ENCODE measurements at regions not wholly inside any gene's neighbourhood (a gene's known extent, or its start where the extent isn't known, plus 50 kb on each side); places are given as distances from the start of the nearest gene placed in this dataset.

DNA sequence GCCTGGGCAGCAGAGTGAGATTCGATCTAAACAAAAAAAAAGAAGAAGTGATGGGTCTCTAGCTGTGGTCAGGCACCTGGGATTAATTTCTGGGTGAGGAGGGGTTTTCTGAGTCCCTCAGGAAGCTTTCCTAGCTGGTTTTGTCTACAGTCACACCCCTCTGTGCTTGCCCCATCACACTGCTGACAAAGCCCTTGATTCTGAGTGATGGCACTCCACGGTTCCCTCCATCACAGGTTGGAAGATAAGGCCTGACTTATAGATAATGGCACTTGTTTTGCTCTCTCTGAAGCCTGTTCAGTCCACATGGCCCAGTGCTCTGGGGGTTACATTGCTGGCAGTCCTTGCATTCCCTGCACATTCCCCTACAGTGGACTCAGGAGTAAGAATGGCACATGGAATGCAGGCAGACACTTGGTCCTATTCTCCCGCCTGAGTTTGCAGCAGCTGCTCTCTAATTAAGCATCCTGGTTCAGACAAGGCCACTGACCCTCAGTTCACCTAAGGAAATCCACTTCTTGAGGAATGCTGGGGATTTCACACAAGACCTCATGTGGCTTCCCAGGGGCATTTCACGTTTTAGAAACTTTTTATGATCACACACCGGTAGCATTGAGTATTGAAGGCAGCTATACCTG lies 81.0 kb upstream of the NMNAT3 start:
- H3K36me3 ChIP-seq, result no peaks in the 10 kb centered on the region
- no peak for DNase-seq (ENCODE audit: low spot score in 2 of 2)
- no peak for TF ChIP-seq EP300 (IDR thresholded peaks at IDR 0.05)

DNA sequence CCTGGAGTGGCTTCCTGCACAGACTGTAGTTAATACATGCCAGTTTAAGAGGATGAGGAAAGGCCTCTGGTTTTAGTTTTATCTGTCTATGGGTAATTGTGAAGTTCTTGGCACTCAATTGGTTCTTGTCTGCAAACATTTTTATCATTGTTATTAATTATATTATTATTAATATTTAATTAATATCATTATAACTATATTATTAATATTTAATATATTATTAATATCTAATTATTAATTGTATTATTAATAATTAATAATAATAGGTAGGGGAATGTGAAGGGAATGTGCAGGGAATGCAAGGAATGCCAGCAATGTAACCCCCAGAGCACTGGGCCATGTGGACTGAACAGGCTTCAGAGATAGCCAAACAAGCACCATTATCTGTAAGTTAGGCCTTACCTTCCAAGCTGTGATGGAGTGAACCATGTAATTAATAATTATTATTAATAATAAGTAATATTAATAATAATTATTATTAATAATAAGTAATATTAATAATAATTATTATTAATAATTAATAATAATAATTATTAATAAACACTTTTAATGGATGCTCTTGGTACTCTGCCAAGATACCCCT lies 79.8 kb upstream of the NMNAT3 start:
- Histone ChIP-seq H3K4me3 (no peak overlapping the region), H3K4me1 (peaks cover 0 to 4% (median 0%) of the 10 kb centered on the region in 4 donors), H3K9me3 (peaks cover 0 to 7% (median 0%) of the 10 kb centered on the region in 4 donors), H3K27me3 (no peaks in the 10 kb centered on the region), H3K36me3 (no peaks in the 10 kb centered on the region), H3K27ac (no peak overlapping the region)
- TF ChIP-seq, protein P1, sequence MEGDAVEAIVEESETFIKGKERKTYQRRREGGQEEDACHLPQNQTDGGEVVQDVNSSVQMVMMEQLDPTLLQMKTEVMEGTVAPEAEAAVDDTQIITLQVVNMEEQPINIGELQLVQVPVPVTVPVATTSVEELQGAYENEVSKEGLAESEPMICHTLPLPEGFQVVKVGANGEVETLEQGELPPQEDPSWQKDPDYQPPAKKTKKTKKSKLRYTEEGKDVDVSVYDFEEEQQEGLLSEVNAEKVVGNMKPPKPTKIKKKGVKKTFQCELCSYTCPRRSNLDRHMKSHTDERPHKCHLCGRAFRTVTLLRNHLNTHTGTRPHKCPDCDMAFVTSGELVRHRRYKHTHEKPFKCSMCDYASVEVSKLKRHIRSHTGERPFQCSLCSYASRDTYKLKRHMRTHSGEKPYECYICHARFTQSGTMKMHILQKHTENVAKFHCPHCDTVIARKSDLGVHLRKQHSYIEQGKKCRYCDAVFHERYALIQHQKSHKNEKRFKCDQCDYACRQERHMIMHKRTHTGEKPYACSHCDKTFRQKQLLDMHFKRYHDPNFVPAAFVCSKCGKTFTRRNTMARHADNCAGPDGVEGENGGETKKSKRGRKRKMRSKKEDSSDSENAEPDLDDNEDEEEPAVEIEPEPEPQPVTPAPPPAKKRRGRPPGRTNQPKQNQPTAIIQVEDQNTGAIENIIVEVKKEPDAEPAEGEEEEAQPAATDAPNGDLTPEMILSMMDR (IDR thresholded peaks at IDR 0.05), result no peak
- TF ChIP-seq EP300 (IDR thresholded peaks at IDR 0.05), result no peak
- TF ChIP-seq POLR2A (IDR thresholded peaks at IDR 0.05), result no peak
- DNase-seq (ENCODE audit: low spot score in 2 of 2), result no peak

More for the DNA sequence above, 81.0 kb upstream of the NMNAT3 start:
- no peak overlapping the region for H3K4me3 ChIP-seq
- 47 to 55% methylated on average over 5 of the region's 5 CpGs for WGBS, 2 donors
- no peaks in the 10 kb centered on the region for H3K9me3 ChIP-seq
- no peaks in the 10 kb centered on the region for H3K27me3 ChIP-seq
- H3K27ac ChIP-seq, result no peak overlapping the region
- H3K4me1 ChIP-seq, result peaks cover 0 to 4% (median 0%) of the 10 kb centered on the region in 4 donors

DNA sequence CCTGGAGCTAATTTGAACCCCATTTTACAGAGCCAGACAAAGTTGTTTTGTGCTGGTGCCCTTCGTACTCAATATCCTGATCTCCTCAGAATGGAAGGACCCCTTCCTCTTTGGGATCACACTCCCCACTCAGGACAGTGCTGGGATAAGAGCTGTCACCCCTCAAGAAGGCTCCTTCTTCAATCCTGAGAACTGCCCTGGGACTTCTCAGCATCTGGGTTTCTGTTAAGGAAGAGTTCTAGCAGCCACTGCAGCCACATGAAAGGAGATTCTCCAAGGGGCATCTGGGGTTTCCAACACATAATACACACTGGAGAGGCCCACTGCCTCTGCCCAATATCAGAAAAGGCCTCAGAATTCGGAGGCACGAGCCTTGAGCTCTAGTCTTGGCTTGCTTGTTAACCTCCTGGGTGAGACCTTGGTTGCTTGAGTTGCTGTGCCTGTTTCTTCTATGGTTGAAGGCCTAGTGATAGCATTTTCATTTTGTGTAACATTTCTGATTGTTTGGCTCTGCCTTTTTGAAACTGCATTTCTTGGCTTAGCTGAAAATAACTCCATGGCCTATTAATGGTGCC lies 78.8 kb upstream of the NMNAT3 start:
- peaks cover 0 to 10% (median 0%) of the 10 kb centered on the region in 4 donors for H3K9me3 ChIP-seq
- no peak overlapping the region for H3K4me3 ChIP-seq
- peaks cover 0 to 4% (median 0%) of the 10 kb centered on the region in 4 donors for H3K4me1 ChIP-seq
- DNase-seq (ENCODE audit: low spot score in 2 of 2), result no peak
- TF ChIP-seq, protein P1 (IDR thresholded peaks at IDR 0.05), result no peak
- TF ChIP-seq EP300 (IDR thresholded peaks at IDR 0.05), result no peak
- no peak for TF ChIP-seq POLR2A (IDR thresholded peaks at IDR 0.05)
- H3K27ac ChIP-seq, result no peak overlapping the region
- H3K36me3 ChIP-seq, result no peaks in the 10 kb centered on the region
- H3K27me3 ChIP-seq, result no peaks in the 10 kb centered on the region
- 92 to 96% methylated on average over 3 of the region's 3 CpGs for WGBS, 2 donors

DNA sequence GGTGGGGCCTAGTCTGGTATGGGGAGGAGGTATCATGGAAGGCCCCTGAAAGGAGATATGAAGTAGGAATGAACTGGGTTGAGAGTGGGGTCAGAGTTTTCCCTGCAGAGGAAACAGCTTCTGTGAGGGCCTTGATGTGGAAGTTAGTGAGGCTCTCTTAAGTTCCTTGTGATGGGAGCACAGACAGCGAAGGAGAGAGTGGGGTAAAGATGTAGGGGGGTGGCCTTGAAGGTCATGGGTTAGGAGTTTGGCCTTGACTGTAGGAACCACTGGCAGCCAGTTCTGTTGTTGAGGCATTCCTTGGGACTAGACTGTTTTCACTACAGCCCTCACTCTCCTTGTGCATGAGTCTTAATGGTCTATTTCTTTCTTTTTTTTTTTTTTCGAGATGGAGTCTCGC lies 77.8 kb upstream of the NMNAT3 start:
- WGBS, 2 donors, result 86 to 98% methylated on average over 3 of the region's 3 CpGs
- Histone ChIP-seq H3K4me3 (no peak overlapping the region), H3K27ac (no peak overlapping the region), H3K4me1 (peaks cover 0 to 4% (median 0%) of the 10 kb centered on the region in 4 donors), H3K9me3 (peaks cover 0 to 17% (median under 1%) of the 10 kb centered on the region in 4 donors), H3K27me3 (no peaks in the 10 kb centered on the region), H3K36me3 (no peaks in the 10 kb centered on the region)
- no peak for DNase-seq (ENCODE audit: low spot score in 2 of 2)
- TF ChIP-seq POLR2A (IDR thresholded peaks at IDR 0.05) (no peak), EP300 (IDR thresholded peaks at IDR 0.05) (no peak)
- TF ChIP-seq, protein P1 (IDR thresholded peaks at IDR 0.05), result no peak

DNA sequence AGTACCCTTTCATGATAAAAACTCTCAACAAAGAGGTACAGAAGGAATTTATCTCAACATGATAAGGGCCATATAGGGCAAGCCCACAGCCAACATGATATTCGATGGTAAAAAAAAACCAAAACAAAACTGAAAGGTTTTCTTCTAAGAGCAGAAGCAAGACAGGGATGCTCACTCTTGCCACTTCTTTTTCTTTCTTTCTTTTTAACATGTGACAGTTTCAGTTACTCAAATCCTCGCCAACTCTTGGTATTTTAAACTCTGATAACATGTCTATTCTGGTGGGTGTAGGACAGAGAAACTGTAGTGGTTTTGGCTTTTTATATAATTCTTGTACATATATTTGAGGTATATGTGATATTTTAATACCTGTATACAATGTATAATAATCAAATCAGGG lies 74.0 kb upstream of the NMNAT3 start:
- Histone ChIP-seq H3K36me3 (no peaks in the 10 kb centered on the region), H3K4me3 (no peak overlapping the region), H3K4me1 (no peaks in the 10 kb centered on the region), H3K9me3 (peaks cover 0 to 34% (median 5%) of the 10 kb centered on the region in 4 donors), H3K27me3 (no peaks in the 10 kb centered on the region), H3K27ac (no peak overlapping the region)
- 80 to 83% methylated on average over 2 of the region's 2 CpGs for WGBS, 2 donors
- no peak for DNase-seq (ENCODE audit: low spot score in 2 of 2)
- no peak for TF ChIP-seq EP300 (IDR thresholded peaks at IDR 0.05)
- TF ChIP-seq POLR2A (IDR thresholded peaks at IDR 0.05), result no peak
- TF ChIP-seq, protein P1 (IDR thresholded peaks at IDR 0.05), result no peak

Measured in tibial nerve (tissue), 4 donors.